NB4 (cell line): ENCODE measurements at regions not wholly inside any gene's neighbourhood (a gene's known extent, or its start where the extent isn't known, plus 50 kb on each side); places are given as distances from the start of the nearest gene placed in this dataset.

ENCODE experiments used
- CTCF ChIP-seq: IDR thresholded peaks from one replicate; pipeline ENCODE4 v1.5.1; 2012; ENCODE audit warnings: low read depth, low read length
- MAX ChIP-seq: IDR thresholded peaks from 2 replicates; pipeline ENCODE4 v1.6.1; 2011; ENCODE audit warnings: low read depth, low read length
- POLR2A ChIP-seq: IDR thresholded peaks from 2 replicates; pipeline ENCODE4 v1.6.1; 2011; ENCODE audit warnings: mild to moderate bottlenecking; ENCODE audit not compliant: insufficient read length; ENCODE audit errors: extremely low read depth

GRCh38 chr10:44260286-44260928 lies 124.5 kb downstream of the CXCL12 start:
- TF ChIP-seq MAX, result no peak
- TF ChIP-seq CTCF, result no peak
- no peak for TF ChIP-seq POLR2A
